HUES48 (cell line): ENCODE measurements at regions not wholly inside any gene's neighbourhood (a gene's known extent, or its start where the extent isn't known, plus 50 kb on each side); places are given as distances from the start of the nearest gene placed in this dataset.

ENCODE experiments used
- H3K27ac ChIP-seq: one replicate; pipeline ENCODE4 v1.7.0; 2013; ENCODE audit warnings: low read depth, low read length, inconsistent platforms
- H3K27me3 ChIP-seq: 2 replicates; pipeline ENCODE4 v1.6.1; 2013; ENCODE audit warnings: mild to moderate bottlenecking, low read length; ENCODE audit not compliant: control insufficient read depth, insufficient read depth
- H3K36me3 ChIP-seq: 2 replicates; pipeline ENCODE4 v1.6.1; 2013; ENCODE audit warnings: low read length; ENCODE audit not compliant: control insufficient read depth, insufficient read depth
- H3K4me1 ChIP-seq: 2 replicates; pipeline ENCODE4 v1.6.1; 2013; ENCODE audit warnings: mild to moderate bottlenecking, low read length; ENCODE audit not compliant: control insufficient read depth, insufficient read depth
- H3K4me3 ChIP-seq: 2 replicates; pipeline ENCODE4 v1.5.1; 2013; ENCODE audit warnings: mild to moderate bottlenecking, low read depth, low read length
- H3K9ac ChIP-seq: 2 replicates; pipeline ENCODE4 v1.6.1; 2013; ENCODE audit warnings: mild to moderate bottlenecking, low read depth, low read length, moderate library complexity
- H3K9me3 ChIP-seq: 2 replicates; pipeline ENCODE4 v1.6.1; 2013; ENCODE audit warnings: low read length; ENCODE audit not compliant: control insufficient read depth, insufficient read depth

GRCh38 chr17:77723071-77723908, 235.2 kb upstream of the TNRC6C start:
- Histone ChIP-seq H3K27me3 (no peaks in the 10 kb centered on the region), H3K4me3 (no peak overlapping the region), H3K36me3 (no peaks in the 10 kb centered on the region), H3K9me3 (no peaks in the 10 kb centered on the region), H3K9ac (no peak overlapping the region), H3K27ac (no peak overlapping the region), H3K4me1 (peaks cover 4% of the 10 kb centered on the region; the same call in 1 of the 2 replicates)

GRCh38 chr17:77723909-77724875, 234.3 kb upstream of the TNRC6C start:
- H3K9me3 ChIP-seq = no peaks in the 10 kb centered on the region
- H3K4me3 ChIP-seq = no peak overlapping the region
- no peaks in the 10 kb centered on the region for H3K36me3 ChIP-seq
- H3K4me1 ChIP-seq = peaks cover 4% of the 10 kb centered on the region; the same call in 1 of the 2 replicates
- no peak overlapping the region for H3K27ac ChIP-seq
- H3K9ac ChIP-seq = no peak overlapping the region
- H3K27me3 ChIP-seq = no peaks in the 10 kb centered on the region

GRCh38 chr17:77724876-77725615, 233.5 kb upstream of the TNRC6C start:
- no peaks in the 10 kb centered on the region for H3K36me3 ChIP-seq
- H3K27ac ChIP-seq = no peak overlapping the region
- no peak overlapping the region for H3K4me3 ChIP-seq
- H3K4me1 ChIP-seq = peaks cover 4% of the 10 kb centered on the region; the same call in 1 of the 2 replicates
- H3K9me3 ChIP-seq = no peaks in the 10 kb centered on the region
- H3K9ac ChIP-seq = no peak overlapping the region
- H3K27me3 ChIP-seq = no peaks in the 10 kb centered on the region

GRCh38 chr17:77725846-77726245, 232.7 kb upstream of the TNRC6C start:
- Histone ChIP-seq H3K9ac (no peak overlapping the region), H3K36me3 (no peaks in the 10 kb centered on the region), H3K9me3 (no peaks in the 10 kb centered on the region), H3K4me3 (no peak overlapping the region), H3K27ac (no peak overlapping the region), H3K27me3 (no peaks in the 10 kb centered on the region), H3K4me1 (peaks cover 4% of the 10 kb centered on the region; the same call in 1 of the 2 replicates)

GRCh38 chr17:77726549-77727006, 231.9 kb upstream of the TNRC6C start:
- Histone ChIP-seq H3K9me3 (0 out of 2 replicates have a peak, but pooled peaks cover 3% of the 10 kb centered on the region), H3K27me3 (no peaks in the 10 kb centered on the region), H3K4me1 (peaks cover under 1% of the 10 kb centered on the region; the same call in 1 of the 2 replicates), H3K9ac (no peak overlapping the region), H3K36me3 (no peaks in the 10 kb centered on the region), H3K4me3 (no peak overlapping the region), H3K27ac (no peak overlapping the region)

GRCh38 chr17:77727037-77727615, 231.4 kb upstream of the TNRC6C start:
- no peaks in the 10 kb centered on the region for H3K36me3 ChIP-seq
- no peaks in the 10 kb centered on the region; the same call in 1 of the 2 replicates for H3K4me1 ChIP-seq
- H3K9ac ChIP-seq = no peak overlapping the region
- no peaks in the 10 kb centered on the region for H3K27me3 ChIP-seq
- no peak overlapping the region for H3K27ac ChIP-seq
- H3K4me3 ChIP-seq = no peak overlapping the region
- H3K9me3 ChIP-seq = 0 out of 2 replicates have a peak, but pooled peaks cover 3% of the 10 kb centered on the region

GRCh38 chr17:77728474-77728795, 230.1 kb upstream of the TNRC6C start:
- H3K4me1 ChIP-seq = no peaks in the 10 kb centered on the region
- no peaks in the 10 kb centered on the region for H3K36me3 ChIP-seq
- H3K9ac ChIP-seq = no peak overlapping the region
- H3K27ac ChIP-seq = no peak overlapping the region
- no peaks in the 10 kb centered on the region for H3K27me3 ChIP-seq
- H3K9me3 ChIP-seq = peaks cover 5% of the 10 kb centered on the region; the same call in 1 of the 2 replicates
- H3K4me3 ChIP-seq = no peak overlapping the region

- Histone ChIP-seq H3K9me3 (peaks cover 5% of the 10 kb centered on the region; the same call in 1 of the 2 replicates), H3K4me1 (no peaks in the 10 kb centered on the region), H3K36me3 (no peaks in the 10 kb centered on the region), H3K4me3 (no peak overlapping the region), H3K27me3 (no peaks in the 10 kb centered on the region), H3K9ac (no peak overlapping the region), H3K27ac (no peak overlapping the region)
Measured at GRCh38 chr17:77728871-77729270, 229.6 kb upstream of the TNRC6C start.

- no peak overlapping the region for H3K27ac ChIP-seq
- H3K9me3 ChIP-seq = peaks cover 5% of the 10 kb centered on the region; the same call in 1 of the 2 replicates
- 0 out of 2 replicates have a peak, but pooled peaks cover 3% of the 10 kb centered on the region for H3K4me1 ChIP-seq
- no peak overlapping the region for H3K9ac ChIP-seq
- H3K27me3 ChIP-seq = no peaks in the 10 kb centered on the region
- no peaks in the 10 kb centered on the region for H3K36me3 ChIP-seq
- H3K4me3 ChIP-seq = no peak overlapping the region
Measured at GRCh38 chr17:77729587-77729986, 228.9 kb upstream of the TNRC6C start.

- Histone ChIP-seq H3K27ac (no peak overlapping the region), H3K9me3 (peaks cover 5% of the 10 kb centered on the region; the same call in 1 of the 2 replicates), H3K9ac (no peak overlapping the region), H3K4me1 (peaks cover 10% of the 10 kb centered on the region; the same call in 1 of the 2 replicates), H3K36me3 (no peaks in the 10 kb centered on the region), H3K27me3 (peaks cover 4% of the 10 kb centered on the region; the same call in 1 of the 2 replicates), H3K4me3 (no peak overlapping the region)
Measured at GRCh38 chr17:77730376-77730775, 228.1 kb upstream of the TNRC6C start.
